Fibroblast of skin of left biceps (primary cell): ENCODE measurements at regions not wholly inside any gene's neighbourhood (a gene's known extent, or its start where the extent isn't known, plus 50 kb on each side); places are given as distances from the start of the nearest gene placed in this dataset.
"Not testable (repeated sequence)": the region's sequence is repeated elsewhere in the genome, so short reads cannot be mapped to it uniquely, and the experiment has no call there.

ENCODE experiments used
- DNase-seq, 2 experiments: peaks; one replicate each; pipeline ENCODE4 v3.0.0-alpha.2; 2013; ENCODE audit warnings: low read depth in 2 of 2

DNA sequence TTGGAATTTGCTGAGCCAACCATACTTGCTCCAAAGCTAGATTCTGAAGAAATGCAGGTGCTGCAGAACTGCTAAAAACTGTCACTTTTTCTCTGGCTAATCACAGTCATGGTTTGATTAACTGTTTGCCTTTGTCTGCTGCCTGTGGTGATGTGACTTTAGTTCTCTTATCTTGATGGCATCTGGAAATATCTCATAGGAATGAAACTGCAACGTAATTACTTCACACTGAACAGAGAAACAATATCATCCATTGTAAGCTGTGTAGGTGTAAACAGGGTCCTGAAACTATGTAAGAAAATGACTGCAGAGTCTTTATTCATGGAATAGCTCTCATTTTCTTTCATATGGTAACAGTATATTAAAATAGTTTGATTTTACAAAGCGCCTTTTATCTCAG is 721.9 kb upstream of the HS3ST5 start:
- no peak for DNase-seq

GRCh38 chr6:115060581-115060980 is 717.8 kb upstream of the HS3ST5 start:
- no peak for DNase-seq

GRCh38 chr6:115058414-115059211 is 715.8 kb upstream of the HS3ST5 start:
- no peak for DNase-seq

DNA sequence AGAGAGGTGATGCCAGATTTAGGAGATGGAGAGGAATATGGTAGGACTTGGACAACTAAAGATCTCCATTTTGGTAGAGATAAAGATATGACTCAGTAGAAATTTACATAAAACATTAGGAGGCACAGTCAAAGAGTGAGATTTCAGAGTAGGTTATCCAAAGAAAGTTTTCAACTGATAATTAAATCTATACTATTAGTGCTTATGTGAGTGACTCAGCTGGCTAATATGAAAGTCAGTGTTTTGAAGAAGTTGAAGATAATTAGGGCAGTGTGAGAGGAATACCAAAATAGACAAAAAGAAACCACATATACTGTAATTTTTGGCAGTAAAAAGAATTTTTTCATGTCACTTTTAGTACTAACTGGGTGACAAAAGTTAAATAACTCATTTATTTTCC is 712.8 kb upstream of the HS3ST5 start:
- no peak for DNase-seq

DNA sequence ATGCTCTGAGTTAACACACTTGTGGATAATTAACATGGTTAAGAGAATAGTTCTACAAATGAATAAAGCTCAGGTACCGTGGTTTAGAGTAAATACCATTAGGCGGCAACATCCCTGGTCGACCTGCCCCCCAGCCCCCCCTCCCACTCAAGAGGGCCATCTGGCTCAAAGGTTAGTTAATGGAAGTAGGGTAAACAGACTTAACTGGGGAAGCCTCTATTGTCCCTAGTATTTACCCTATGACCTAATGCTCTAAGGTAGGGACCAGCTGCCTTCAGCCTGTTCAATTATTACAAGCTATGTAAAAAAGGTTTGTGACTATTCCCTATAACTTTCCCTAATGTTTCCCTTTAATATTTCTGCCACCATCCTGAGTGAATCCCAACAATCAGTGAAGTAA is 711.4 kb upstream of the HS3ST5 start:
- not testable (repeated sequence) for DNase-seq

GRCh38 chr6:115053169-115053860 is 710.5 kb upstream of the HS3ST5 start:
- DNase-seq = no peak

DNA sequence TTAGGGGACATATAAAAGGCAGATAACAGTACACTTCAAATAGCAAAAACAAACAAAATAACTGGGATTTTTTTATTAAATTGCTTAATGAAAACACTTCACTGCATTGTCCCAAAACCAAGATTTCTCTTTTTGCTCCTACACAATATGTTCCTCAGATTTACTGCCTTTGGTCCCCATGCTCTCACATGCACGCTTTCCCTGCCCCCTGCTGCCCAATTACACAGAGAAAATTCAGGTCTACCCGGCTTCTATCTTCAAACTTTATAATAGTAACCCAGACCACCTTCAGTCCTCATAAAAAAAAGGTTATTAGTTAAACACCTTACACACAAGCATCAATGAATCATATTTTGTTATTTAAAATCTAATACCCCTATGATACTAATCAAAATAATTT is 673.8 kb upstream of the HS3ST5 start:
- DNase-seq = no peak

DNA sequence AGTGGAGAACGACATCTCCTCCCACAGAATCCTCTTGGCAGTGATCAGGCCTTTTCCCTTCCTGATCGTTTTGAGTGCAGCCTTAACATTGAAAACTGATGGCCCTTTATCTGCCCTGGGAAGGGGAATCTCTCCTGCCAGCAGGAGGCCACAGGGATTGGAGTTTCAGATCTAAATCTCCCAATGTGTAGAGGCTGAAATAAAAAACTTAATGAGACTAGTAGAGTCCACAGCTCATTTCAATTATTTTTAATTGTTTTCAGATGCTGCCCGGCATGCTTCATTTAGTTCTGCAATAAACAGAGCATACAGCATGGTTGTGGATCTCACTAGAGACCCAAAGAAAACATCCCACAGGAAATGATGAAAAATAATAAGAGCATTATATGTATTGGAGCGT is 662.2 kb upstream of the HS3ST5 start:
- no peak for DNase-seq

- no peak for DNase-seq
Observed at GRCh38 chr6:115004204-115004603, 661.4 kb upstream of the HS3ST5 start.

DNA sequence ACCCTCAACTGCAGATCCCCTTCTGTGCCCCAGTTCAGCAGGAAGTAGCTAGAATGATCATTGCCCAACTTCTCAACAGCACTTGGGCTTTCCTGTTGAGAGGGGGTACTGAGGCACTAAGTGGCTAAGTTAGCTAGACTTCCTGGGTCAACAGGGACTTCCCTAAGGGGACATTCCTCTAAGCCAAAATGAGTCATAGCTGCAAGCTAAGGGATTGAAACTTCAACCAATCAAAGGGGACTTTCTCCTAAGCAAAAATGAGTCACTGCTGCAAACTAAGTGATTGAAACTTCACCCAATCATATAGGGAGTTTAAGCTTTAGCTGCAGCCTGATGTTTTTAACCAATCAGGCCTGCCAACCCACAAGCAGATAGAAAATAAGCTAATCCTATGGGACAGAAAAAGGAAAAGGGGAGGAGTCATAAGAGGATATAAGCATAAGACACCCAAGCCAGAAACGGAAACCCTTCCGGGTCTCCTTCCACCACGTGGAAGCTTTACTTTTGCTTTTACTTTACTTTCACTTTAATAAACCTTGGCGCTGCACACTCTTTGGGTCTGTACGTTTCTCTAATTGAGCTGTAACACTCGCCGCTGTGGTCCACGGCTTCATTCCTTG is 659.0 kb upstream of the HS3ST5 start:
- DNase-seq = no peak

DNA sequence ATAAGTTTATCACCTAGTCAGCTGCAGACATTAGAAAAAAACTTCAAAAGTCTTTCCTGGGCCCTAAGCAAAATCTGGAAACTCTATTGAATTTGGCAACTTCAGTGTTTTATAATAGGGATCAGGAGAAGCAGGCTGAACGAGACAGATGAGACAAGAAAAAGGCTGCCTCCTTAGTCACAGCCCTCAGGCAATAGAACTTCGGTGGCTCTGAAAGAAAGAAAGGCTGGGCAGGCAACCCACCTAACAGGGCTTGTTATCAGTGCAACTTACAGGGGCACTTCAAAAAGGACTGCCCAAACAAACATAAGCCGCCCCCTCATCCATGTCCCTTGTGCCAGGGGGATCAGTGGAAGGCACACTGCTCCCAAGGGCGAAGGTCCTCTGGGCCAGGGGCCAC is 657.9 kb upstream of the HS3ST5 start:
- no peak for DNase-seq

- no peak for DNase-seq
Observed at GRCh38 chr6:114998492-114998891, 655.7 kb upstream of the HS3ST5 start.

DNA sequence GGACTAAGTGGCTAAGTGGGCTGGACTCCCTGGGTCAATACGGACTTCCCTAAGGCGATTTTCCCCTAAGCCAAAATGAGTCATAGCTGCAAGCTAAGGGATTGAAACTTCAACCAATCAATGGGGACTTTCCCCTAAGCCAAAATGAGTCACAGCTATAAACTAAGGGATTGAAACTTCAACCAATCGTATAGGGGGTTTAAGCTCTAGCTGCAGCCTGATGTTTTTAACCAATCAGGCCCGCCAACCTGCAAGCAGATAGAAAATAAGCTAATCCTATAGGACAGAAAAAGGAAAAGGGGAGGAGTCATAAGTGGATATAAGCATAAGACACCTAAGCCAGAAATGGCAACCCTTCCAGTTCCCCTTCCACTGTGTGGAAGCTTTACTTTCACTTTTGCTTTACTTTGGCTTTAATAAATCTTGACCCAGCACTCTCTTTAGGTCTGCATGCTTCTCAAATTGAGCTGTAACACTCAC is 655.0 kb upstream of the HS3ST5 start:
- DNase-seq = no peak

- no peak for DNase-seq
Observed at GRCh38 chr6:114995526-114995925, 652.7 kb upstream of the HS3ST5 start.

DNA sequence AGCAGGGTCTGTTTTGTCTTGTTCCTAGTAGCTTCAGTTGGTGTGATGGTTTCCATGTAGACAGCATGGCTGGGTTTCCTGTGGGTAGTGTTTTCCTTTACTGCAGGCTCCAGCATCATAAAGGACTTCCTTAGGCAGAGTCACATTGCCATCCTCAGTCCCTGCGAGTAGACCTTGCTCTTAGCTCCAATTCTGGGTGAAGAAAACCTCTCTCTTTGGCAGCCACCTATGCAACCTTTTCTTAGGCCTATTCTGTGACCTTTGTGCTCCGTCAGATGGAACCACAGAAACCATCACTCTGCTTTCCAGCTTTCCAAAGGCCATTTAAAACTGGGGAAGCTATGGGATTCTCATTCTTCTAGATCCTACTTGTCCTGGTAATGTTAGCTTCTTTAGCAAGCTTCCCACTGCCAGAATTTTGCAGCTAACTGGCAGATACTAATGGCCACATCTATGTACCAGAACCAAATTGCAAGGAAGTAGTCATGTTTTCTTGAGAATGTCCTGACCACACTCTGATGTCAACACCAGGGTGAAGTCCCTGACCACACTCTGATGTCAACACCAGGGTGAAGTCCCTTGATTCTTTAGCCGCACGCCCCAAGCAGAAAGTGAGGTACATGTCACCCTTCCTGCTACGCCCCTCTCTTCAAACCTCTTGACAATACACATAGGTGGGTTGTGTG is 646.6 kb upstream of the HS3ST5 start:
- no peak for DNase-seq

GRCh38 chr6:114987281-114987680 is 644.5 kb upstream of the HS3ST5 start:
- no peak for DNase-seq

- DNase-seq = no peak
Observed at GRCh38 chr6:114955363-114955762, 612.5 kb upstream of the HS3ST5 start.

DNA sequence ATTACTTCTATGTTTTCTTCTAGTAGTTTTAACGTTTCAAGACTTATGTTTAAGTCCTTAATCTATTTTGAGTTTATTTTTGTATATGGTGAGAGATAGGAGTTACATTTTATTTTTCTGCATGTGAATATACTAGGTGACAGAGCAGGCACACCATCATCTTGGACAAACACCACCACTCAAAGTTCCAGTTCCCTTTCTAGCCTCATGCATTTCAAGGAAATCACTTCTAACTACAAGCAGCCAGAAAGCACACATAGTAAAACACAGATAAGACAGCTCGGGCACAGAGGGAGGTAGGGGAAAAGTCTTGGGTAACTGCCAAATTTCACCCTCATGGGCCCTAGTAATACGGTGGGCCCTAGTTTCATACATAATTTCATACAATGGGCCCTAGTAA is 609.4 kb upstream of the HS3ST5 start:
- no peak for DNase-seq

- no peak for DNase-seq
Observed at GRCh38 chr6:114945392-114945791, 602.6 kb upstream of the HS3ST5 start.

DNA sequence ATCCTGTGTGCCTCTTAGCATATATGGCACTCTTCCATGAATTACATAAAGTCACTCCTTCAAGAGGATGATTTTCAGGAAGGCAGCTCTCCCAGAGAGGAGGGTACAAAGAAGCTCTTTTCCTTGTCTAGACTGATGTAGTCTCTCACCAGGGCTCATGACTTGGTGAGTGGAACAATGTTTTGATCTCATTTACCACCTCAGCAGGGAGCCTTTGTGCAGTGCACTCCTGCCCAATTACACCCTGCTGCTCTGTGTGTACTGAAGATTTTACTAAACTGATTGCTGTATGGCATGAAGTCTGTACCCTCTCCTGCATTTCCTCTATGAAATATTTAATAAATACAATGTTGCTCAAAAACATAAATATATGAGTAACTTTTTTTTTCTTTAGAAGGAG is 598.3 kb upstream of the HS3ST5 start:
- no peak for DNase-seq

DNA sequence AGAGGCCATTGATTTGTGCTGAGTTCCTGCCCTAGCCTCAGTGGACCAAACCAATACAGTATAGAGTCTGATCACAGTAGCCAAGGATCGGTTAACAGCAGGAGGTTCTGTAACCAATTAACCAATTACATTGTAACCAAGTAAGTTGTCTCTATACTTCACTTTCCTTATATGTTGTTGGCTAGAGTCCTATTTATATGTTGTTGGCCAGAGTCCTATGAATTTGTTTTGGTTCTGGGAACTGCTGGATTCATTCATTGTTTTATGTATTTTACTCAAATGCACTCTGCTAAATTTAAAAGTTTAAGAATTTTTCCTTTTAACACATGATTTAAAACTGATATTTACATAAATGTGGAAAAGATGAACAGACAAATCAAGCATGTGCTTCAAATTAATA is 597.4 kb upstream of the HS3ST5 start:
- DNase-seq = no peak

- DNase-seq = no peak
Observed at GRCh38 chr6:114939630-114940029, 596.8 kb upstream of the HS3ST5 start.
